NCI-H2227 treated with DMSO at 0.1 percent for 48 hours (cell line): ENCODE measurements at regions not wholly inside any gene's neighbourhood (a gene's known extent, or its start where the extent isn't known, plus 50 kb on each side); places are given as distances from the start of the nearest gene placed in this dataset.
A peak's percentile ranks its signal among the peaks of the same experiment; 100 is the strongest.
"Not testable (repeated sequence)": the region's sequence is repeated elsewhere in the genome, so short reads cannot be mapped to it uniquely, and the experiment has no call there.

Source experiments
- DNase-seq: peaks from one replicate; lab custom pipeline; 2025; lab: John Stamatoyannopoulos, UW

GRCh38 chr1:184820218-184820750 is 65.6 kb upstream of the EDEM3 start:
- no peak for DNase-seq

GRCh38 chr1:184818646-184819045 is 64.0 kb upstream of the EDEM3 start:
- no peak for DNase-seq

- DNase-seq, result not testable (repeated sequence)
These were observed 62.3 kb upstream of the EDEM3 start for GRCh38 chr1:184817003-184817402.

- DNase-seq, result no peak
These were observed 59.0 kb upstream of the EDEM3 start for GRCh38 chr1:184813528-184814089.

GRCh38 chr1:184811439-184812111 is 56.9 kb upstream of the EDEM3 start:
- no peak for DNase-seq

- DNase-seq, result no peak
These were observed 56.2 kb upstream of the EDEM3 start for GRCh38 chr1:184810735-184811343.

- no peak for DNase-seq
These were observed 51.7 kb upstream of the EDEM3 start for GRCh38 chr1:184806296-184806721.

- DNase-seq, result peak; percentile 88
These were observed 51.1 kb upstream of the EDEM3 start for GRCh38 chr1:184805667-184806295.
